ENCODE measurements at regions not wholly inside any gene's neighbourhood (a gene's known extent, or its start where the extent isn't known, plus 50 kb on each side); places are given as distances from the start of the nearest gene placed in this dataset.

DNA sequence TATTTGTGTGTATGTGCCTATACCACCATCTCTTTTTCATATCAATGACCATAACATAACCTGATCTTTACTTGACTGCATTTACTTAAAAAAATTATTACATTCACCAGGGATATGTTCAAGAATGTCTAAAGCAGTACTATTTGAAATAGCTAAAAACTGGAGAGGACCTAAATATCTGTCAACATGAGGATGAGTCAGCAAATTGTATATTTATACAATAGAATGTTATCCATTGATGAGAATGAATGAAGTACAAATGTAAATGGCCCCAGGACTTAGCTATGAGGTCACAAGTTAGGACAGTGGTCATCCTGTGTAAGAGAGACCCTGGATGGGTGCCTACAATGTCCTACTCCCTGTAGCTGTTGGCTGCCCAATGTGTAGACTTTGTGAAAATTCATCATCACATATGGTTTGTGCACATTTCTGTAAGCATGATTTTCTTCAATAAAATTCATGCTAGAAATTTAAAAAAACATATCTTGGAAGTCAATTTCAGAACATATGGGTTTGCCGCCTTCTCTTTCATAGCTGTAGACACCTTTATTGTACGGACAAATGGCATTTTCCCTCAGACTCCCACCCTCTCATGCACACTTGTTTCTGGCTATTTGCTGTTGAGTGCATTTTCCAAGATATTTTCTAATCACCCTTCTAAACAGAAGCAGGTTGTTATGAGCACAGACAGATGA is 202.4 kb downstream of the CDH26 start:
- TF ChIP-seq, protein P1, sequence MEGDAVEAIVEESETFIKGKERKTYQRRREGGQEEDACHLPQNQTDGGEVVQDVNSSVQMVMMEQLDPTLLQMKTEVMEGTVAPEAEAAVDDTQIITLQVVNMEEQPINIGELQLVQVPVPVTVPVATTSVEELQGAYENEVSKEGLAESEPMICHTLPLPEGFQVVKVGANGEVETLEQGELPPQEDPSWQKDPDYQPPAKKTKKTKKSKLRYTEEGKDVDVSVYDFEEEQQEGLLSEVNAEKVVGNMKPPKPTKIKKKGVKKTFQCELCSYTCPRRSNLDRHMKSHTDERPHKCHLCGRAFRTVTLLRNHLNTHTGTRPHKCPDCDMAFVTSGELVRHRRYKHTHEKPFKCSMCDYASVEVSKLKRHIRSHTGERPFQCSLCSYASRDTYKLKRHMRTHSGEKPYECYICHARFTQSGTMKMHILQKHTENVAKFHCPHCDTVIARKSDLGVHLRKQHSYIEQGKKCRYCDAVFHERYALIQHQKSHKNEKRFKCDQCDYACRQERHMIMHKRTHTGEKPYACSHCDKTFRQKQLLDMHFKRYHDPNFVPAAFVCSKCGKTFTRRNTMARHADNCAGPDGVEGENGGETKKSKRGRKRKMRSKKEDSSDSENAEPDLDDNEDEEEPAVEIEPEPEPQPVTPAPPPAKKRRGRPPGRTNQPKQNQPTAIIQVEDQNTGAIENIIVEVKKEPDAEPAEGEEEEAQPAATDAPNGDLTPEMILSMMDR (IDR thresholded peaks at IDR 0.05): no peak
- no peak for TF ChIP-seq POLR2A (IDR thresholded peaks at IDR 0.05)

Measured in lower leg skin (tissue), 3 donors.